CD4-positive, alpha-beta T cell treated with Interleukin-15 for 4 hours (primary cell): ENCODE measurements at regions not wholly inside any gene's neighbourhood (a gene's known extent, or its start where the extent isn't known, plus 50 kb on each side); places are given as distances from the start of the nearest gene placed in this dataset.
"Not testable (repeated sequence)": the region's sequence is repeated elsewhere in the genome, so short reads cannot be mapped to it uniquely, and the experiment has no call there.

Source experiments
- DNase-seq: peaks from one replicate; pipeline ENCODE4 v3.0.0-alpha.2; 2020; ENCODE audit warnings: low spot score

- no peak for DNase-seq
Measured at GRCh38 chrX:106363214-106363613, 195.1 kb downstream of the PWWP3B start.

GRCh38 chrX:106378616-106379015 is 210.5 kb downstream of the PWWP3B start:
- no peak for DNase-seq

- no peak for DNase-seq
Measured at GRCh38 chrX:106391284-106391911, 220.4 kb upstream of the RADX start.

GRCh38 chrX:106392346-106392745 is 219.4 kb upstream of the RADX start:
- no peak for DNase-seq

- DNase-seq, result no peak
Measured at GRCh38 chrX:106397788-106398538, 213.8 kb upstream of the RADX start.

- DNase-seq, result no peak
Measured at GRCh38 chrX:106401965-106402559, 209.7 kb upstream of the RADX start.

GRCh38 chrX:106404512-106404911 is 207.3 kb upstream of the RADX start:
- no peak for DNase-seq

GRCh38 chrX:106415276-106415895 is 196.4 kb upstream of the RADX start:
- DNase-seq, result peak; percentile 1

- DNase-seq, result no peak
Measured at GRCh38 chrX:106436691-106437090, 175.1 kb upstream of the RADX start.

GRCh38 chrX:106437407-106437806 is 174.4 kb upstream of the RADX start:
- no peak for DNase-seq

GRCh38 chrX:106450405-106450804 is 161.4 kb upstream of the RADX start:
- DNase-seq, result no peak

- DNase-seq, result no peak
Measured at GRCh38 chrX:106451933-106452332, 159.8 kb upstream of the RADX start.

- DNase-seq, result no peak
Measured at GRCh38 chrX:106454991-106455390, 156.8 kb upstream of the RADX start.

GRCh38 chrX:106457802-106458201 is 154.0 kb upstream of the RADX start:
- DNase-seq, result no peak

- no peak for DNase-seq
Measured at GRCh38 chrX:106467422-106467821, 144.4 kb upstream of the RADX start.

- no peak for DNase-seq
Measured at GRCh38 chrX:106467943-106468342, 143.8 kb upstream of the RADX start.

- DNase-seq, result no peak
Measured at GRCh38 chrX:106468433-106468832, 143.3 kb upstream of the RADX start.

GRCh38 chrX:106479920-106480319 is 131.9 kb upstream of the RADX start:
- no peak for DNase-seq

GRCh38 chrX:106481341-106481740 is 130.4 kb upstream of the RADX start:
- peak; percentile 57 for DNase-seq

- peak; percentile 46 for DNase-seq
Measured at GRCh38 chrX:106484233-106484632, 127.5 kb upstream of the RADX start.

- DNase-seq, result not testable (repeated sequence)
Measured at GRCh38 chrX:106493210-106493816, 118.5 kb upstream of the RADX start.

- no peak for DNase-seq
Measured at GRCh38 chrX:106499473-106499872, 112.3 kb upstream of the RADX start.
